Body of pancreas (tissue), 4 donors: ENCODE measurements at regions not wholly inside any gene's neighbourhood (a gene's known extent, or its start where the extent isn't known, plus 50 kb on each side); places are given as distances from the start of the nearest gene placed in this dataset.

ENCODE experiments used
- ATAC-seq: fragments of 150-250 bp; one replicate; pipeline ENCODE4 v1.9.1; 2016
- DNase-seq, 4 donors: peaks; one replicate each; pipeline ENCODE4 v3.0.0-alpha.2; 2019
- H3K27ac ChIP-seq, 4 donors: fragments of 200-600 bp; sonication (generic); 1 replicate in 3 of 4; 2 replicates in 1 of 4; pipeline versions ENCODE4 v1.5.1 to v1.6.1; 2016 to 2019; ENCODE audit warnings: mild to moderate bottlenecking in 1 of 4, mixed read lengths in 1 of 4, moderate library complexity in 1 of 4
- H3K27me3 ChIP-seq, 2 donors: fragments of 200-600 bp; sonication (generic); one replicate each; pipeline ENCODE4 v1.6.0; 2016; ENCODE audit warnings: mild to moderate bottlenecking in 1 of 2
- H3K36me3 ChIP-seq, 2 donors: fragments of 200-600 bp; sonication (generic); replicated peaks in 1 of 2; 2 replicates each; pipeline ENCODE4 v1.5.1; 2016; ENCODE audit warnings: low read depth in 2 of 2; ENCODE audit not compliant: insufficient read depth in 1 of 2
- H3K4me1 ChIP-seq: fragments of 200-600 bp; sonication (generic); one replicate; pipeline ENCODE4 v1.6.0; 2016
- H3K4me3 ChIP-seq, 2 donors: fragments of 200-600 bp; sonication (generic); 1 replicate in 1 of 2; 2 replicates in 1 of 2; pipeline ENCODE4 v1.5.1; 2016 to 2019
- H3K9me3 ChIP-seq, 3 donors: fragments of 200-600 bp; sonication (generic); 1 replicate in 2 of 3; 2 replicates in 1 of 3; pipeline ENCODE4 v1.5.1; 2016
- CTCF ChIP-seq, 7 experiments: fragments of 450-650 bp in 4 of 7; fragments of 200-600 bp in 3 of 7; sonication (generic) in 3 of 7; IDR thresholded peaks; one replicate each; pipeline ENCODE4 v1.5.1; 2016 to 2019; ENCODE audit warnings: antibody characterized with exemption in 7 of 7
- POLR2A ChIP-seq, 3 donors: fragments of 450-650 bp; IDR thresholded peaks; one replicate each; pipeline ENCODE4 v1.6.1; 2016; ENCODE audit warnings: antibody characterized with exemption in 3 of 3, mild to moderate bottlenecking in 2 of 3
- WGBS, 2 donors: methylation state at CpG; one replicate each; pipeline ENCODE4 v1.1.5; 2017; 5-methylcytosine and 5-hydroxymethylcytosine counted together
- intact Hi-C: fragments of 100-400 bp; cut with DNase I; formaldehyde crosslinking; loops from one replicate; pipeline ENCODE4 v1.15.1; 2023

- Histone ChIP-seq H3K27ac (no peak overlapping the region), H3K36me3 (no peaks in the 10 kb centered on the region), H3K4me3 (no peak overlapping the region), H3K27me3 (no peaks in the 10 kb centered on the region), H3K4me1 (no peaks in the 10 kb centered on the region), H3K9me3 (no peaks in the 10 kb centered on the region)
- DNase-seq, result no peak
- 62 to 69% methylated on average over 6 of the region's 6 CpGs for WGBS, 2 donors
- intact Hi-C loops, result no loop called here
- ATAC-seq, result no peak
- TF ChIP-seq POLR2A (IDR thresholded peaks at IDR 0.05), result no peak
- TF ChIP-seq CTCF (IDR thresholded peaks at IDR 0.05), result no peak
Observed at GRCh38 chr1:191984856-191985255, 173.4 kb upstream of the RGS18 start.

- Histone ChIP-seq H3K27me3 (no peaks in the 10 kb centered on the region), H3K4me3 (no peak overlapping the region), H3K4me1 (no peaks in the 10 kb centered on the region), H3K9me3 (no peaks in the 10 kb centered on the region), H3K36me3 (no peaks in the 10 kb centered on the region), H3K27ac (no peak overlapping the region)
- TF ChIP-seq POLR2A (IDR thresholded peaks at IDR 0.05), result no peak
- no peak for TF ChIP-seq CTCF (IDR thresholded peaks at IDR 0.05)
- intact Hi-C loops, result no loop called here
- ATAC-seq (no peak), DNase-seq (no peak)
Observed at GRCh38 chr1:191992118-191992517, 166.1 kb upstream of the RGS18 start.

- Histone ChIP-seq H3K4me1 (no peaks in the 10 kb centered on the region), H3K4me3 (no peak overlapping the region), H3K27me3 (no peaks in the 10 kb centered on the region), H3K36me3 (no peaks in the 10 kb centered on the region), H3K27ac (no peak overlapping the region), H3K9me3 (no peaks in the 10 kb centered on the region)
- ATAC-seq (no peak), DNase-seq (no peak)
- WGBS, 2 donors, result 60 to 70% methylated on average over 2 of the region's 2 CpGs
- intact Hi-C loops, result no loop called here
- no peak for TF ChIP-seq CTCF (IDR thresholded peaks at IDR 0.05)
- no peak for TF ChIP-seq POLR2A (IDR thresholded peaks at IDR 0.05)
Observed at GRCh38 chr1:191993549-191993948, 164.7 kb upstream of the RGS18 start.

GRCh38 chr1:192002063-192002462 is 156.2 kb upstream of the RGS18 start:
- TF ChIP-seq CTCF (IDR thresholded peaks at IDR 0.05) (no peak), POLR2A (IDR thresholded peaks at IDR 0.05) (no peak)
- DNase-seq (no peak), ATAC-seq (no peak)
- Histone ChIP-seq H3K27ac (no peak overlapping the region), H3K4me1 (no peaks in the 10 kb centered on the region), H3K9me3 (no peaks in the 10 kb centered on the region), H3K27me3 (no peaks in the 10 kb centered on the region), H3K36me3 (no peaks in the 10 kb centered on the region), H3K4me3 (no peak overlapping the region)
- WGBS, 2 donors, result 87 to 91% methylated on average over 3 of the region's 3 CpGs
- intact Hi-C loops, result no loop called here

DNA sequence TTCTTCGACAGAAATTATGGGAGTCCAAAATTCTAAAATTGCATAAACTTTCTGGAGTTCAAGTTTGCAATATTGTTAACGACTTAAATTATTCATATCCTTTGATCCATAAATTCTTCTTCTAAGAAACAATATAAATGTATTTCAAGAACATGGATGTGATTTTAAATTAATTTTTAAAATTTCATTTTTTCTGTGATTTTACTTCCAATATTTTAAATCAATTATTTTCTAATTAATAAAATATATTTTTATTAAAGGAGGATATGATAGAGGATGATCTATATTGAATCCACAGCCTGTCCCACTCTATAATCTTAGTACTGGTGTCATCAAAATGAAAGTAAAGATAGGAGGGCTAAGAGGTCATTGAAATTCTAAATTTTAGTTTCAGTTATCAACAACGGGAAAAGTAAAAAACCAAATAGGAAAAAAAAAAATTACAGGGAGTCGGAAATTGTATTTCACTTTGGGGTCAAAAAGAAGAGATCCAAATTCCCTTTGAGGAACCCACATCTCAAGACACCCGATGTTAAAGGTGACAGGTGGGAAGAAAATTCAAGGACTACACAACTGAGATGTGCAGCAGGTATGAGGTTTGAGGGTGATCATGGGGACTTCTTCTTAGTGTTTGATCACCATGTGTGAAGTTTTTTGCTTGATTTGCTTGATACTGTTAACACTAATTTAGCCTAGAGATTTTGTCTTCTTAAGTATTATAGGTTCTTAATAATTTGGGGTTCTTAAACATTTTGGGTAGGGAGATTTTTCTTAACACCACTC is 154.8 kb upstream of the RGS18 start:
- WGBS, 2 donors, result 88 to 91% methylated on average over 5 of the region's 5 CpGs

More for the DNA sequence above, 154.8 kb upstream of the RGS18 start:
- H3K36me3 ChIP-seq, result no peaks in the 10 kb centered on the region
- intact Hi-C loops, result no loop called here
- no peak for DNase-seq
- no peak overlapping the region for H3K27ac ChIP-seq
- no peak for ATAC-seq
- no peaks in the 10 kb centered on the region for H3K9me3 ChIP-seq
- no peaks in the 10 kb centered on the region for H3K4me1 ChIP-seq
- TF ChIP-seq CTCF (IDR thresholded peaks at IDR 0.05) (no peak), POLR2A (IDR thresholded peaks at IDR 0.05) (no peak)
- H3K27me3 ChIP-seq, result no peaks in the 10 kb centered on the region
- H3K4me3 ChIP-seq, result no peak overlapping the region
